Upper lobe of left lung (tissue), 4 donors: ENCODE measurements at regions not wholly inside any gene's neighbourhood (a gene's known extent, or its start where the extent isn't known, plus 50 kb on each side); places are given as distances from the start of the nearest gene placed in this dataset.

ENCODE experiments used
- CTCF ChIP-seq, 6 experiments: fragments of 450-650 bp in 4 of 6; fragments of 200-600 bp in 2 of 6; sonication (generic) in 2 of 6; IDR thresholded peaks; one replicate each; pipeline ENCODE4 v1.5.1; 2016 to 2019; ENCODE audit warnings: antibody characterized with exemption in 6 of 6
- EP300 ChIP-seq, 4 donors: sonication (generic); formaldehyde crosslinking; IDR thresholded peaks; one replicate each; pipeline ENCODE4 v1.5.1; 2017; ENCODE audit warnings: antibody characterized with exemption in 4 of 4, control low read depth in 2 of 4
- POLR2A ChIP-seq, 4 donors: fragments of 450-650 bp; IDR thresholded peaks; one replicate each; pipeline ENCODE4 v1.5.1; 2016 to 2017; ENCODE audit warnings: antibody characterized with exemption in 4 of 4, mild to moderate bottlenecking in 2 of 4
- POLR2AphosphoS5 ChIP-seq, 2 donors: sonication (generic); formaldehyde crosslinking; IDR thresholded peaks; one replicate each; pipeline ENCODE4 v1.5.1; 2017; ENCODE audit warnings: antibody characterized with exemption in 2 of 2

- TF ChIP-seq CTCF (IDR thresholded peaks at IDR 0.05) (no peak), POLR2A (IDR thresholded peaks at IDR 0.05) (no peak), POLR2AphosphoS5 (IDR thresholded peaks at IDR 0.05) (no peak), EP300 (IDR thresholded peaks at IDR 0.05) (no peak)
Observed at GRCh38 chr6:50600280-50600679, 113.0 kb upstream of the TFAP2D start.
